ENCODE measurements at regions not wholly inside any gene's neighbourhood (a gene's known extent, or its start where the extent isn't known, plus 50 kb on each side); places are given as distances from the start of the nearest gene placed in this dataset.

DNA sequence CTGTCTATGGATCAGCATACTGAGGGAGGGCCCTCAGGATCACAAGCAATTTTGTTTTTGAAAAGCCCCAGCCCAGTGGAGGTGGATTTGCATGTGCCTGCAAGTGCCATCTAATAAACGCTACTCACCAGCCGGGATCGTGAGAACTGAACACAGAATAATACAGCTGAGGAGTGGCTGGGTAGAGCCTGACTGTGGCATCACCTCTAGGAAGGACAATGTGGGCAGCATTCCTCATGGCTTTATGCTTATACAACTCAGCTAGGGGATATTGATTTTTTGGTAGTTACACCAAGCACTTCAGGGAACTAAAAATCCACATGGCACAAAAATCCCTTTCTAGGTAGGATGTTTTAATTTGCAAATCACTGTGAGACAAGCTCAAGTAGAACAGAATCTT lies 72.7 kb upstream of the PALS2 start:
- DNase-seq (ENCODE audit: low read depth), result no peak
- TF ChIP-seq CTCF (conservative IDR thresholded peaks at IDR 0.05; ENCODE audit: low read depth, low read length), result no peak
- H3K4me3 ChIP-seq (ENCODE audit: low read length), result no peak overlapping the region

- TF ChIP-seq CTCF (conservative IDR thresholded peaks at IDR 0.05; ENCODE audit: low read depth, low read length), result no peak
- no peak overlapping the region for H3K4me3 ChIP-seq (ENCODE audit: low read length)
- no peak for DNase-seq (ENCODE audit: low read depth)
These were observed 72.2 kb upstream of the PALS2 start for GRCh38 chr7:24501009-24501408.

DNA sequence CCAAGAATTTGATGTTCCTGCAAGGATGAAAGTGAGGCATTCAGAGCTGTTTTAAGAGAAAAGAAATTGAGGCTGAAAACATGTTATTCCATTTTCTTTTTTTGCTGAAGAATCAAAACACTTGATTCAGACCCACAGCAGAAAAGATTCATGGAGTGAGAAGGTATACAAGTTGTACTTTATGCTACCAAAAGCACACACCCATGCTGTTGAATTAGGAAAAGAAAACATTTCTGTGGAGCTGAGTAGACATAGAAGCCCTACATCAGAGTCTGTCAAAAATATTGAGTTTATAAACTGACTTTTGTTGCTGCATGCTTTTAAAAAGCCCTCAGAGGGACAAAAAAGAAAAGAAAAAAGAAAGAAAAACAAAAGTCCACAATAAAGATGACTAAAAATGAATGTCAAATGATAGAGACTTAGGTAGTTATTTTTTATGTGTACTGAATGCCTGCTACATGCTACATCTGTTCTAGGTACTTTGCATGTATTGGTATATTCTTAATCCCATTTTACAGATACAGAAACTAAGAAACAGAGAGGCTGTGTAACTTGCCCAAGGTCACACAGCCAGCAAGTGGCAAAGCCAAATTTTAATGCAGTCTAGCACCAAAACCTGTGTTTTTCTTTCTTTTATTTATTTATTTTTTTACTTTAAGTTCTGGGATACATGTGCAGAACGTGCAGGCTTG lies 71.7 kb upstream of the PALS2 start:
- no peak overlapping the region for H3K4me3 ChIP-seq (ENCODE audit: low read length)
- no peak for TF ChIP-seq CTCF (conservative IDR thresholded peaks at IDR 0.05; ENCODE audit: low read depth, low read length)
- no peak for DNase-seq (ENCODE audit: low read depth)

DNA sequence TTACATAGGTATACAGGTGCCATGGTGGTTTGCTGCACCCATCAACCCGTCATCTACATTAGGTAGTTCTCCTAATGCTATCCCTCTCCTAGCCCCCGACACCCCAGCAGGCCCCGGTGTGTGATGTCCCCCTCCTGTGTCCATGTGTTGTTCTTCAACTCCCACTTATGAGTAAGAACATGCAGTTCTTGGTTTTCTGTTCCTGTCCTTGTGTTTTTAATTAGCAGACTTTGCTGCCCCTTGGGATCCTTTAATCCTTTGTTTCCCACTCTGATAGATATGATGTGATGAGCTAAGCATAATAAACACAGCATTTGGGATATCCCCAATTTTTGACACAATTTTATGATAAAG lies 71.1 kb upstream of the PALS2 start:
- H3K4me3 ChIP-seq (ENCODE audit: low read length), result no peak overlapping the region
- no peak for TF ChIP-seq CTCF (conservative IDR thresholded peaks at IDR 0.05; ENCODE audit: low read depth, low read length)
- no peak for DNase-seq (ENCODE audit: low read depth)

DNA sequence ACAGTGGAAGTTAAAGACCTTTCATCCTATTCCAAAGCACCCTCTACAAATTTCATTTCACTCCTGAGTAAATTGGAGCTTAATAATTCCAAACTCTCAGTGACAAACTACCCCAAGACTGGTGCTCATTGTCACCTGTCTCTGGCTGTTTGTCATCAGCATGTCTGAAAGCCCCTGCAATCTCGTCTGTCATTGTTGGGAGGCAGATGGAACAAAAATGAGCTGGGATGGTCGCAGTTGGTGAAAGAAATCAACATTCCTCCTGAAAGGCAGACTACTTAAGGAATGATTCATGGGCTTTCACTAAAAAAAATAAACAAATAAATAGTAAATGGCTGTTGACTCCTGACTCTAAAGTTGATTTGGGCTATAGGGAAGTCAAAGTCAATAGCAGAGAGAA lies 69.7 kb upstream of the PALS2 start:
- no peak for TF ChIP-seq CTCF (conservative IDR thresholded peaks at IDR 0.05; ENCODE audit: low read depth, low read length)
- DNase-seq (ENCODE audit: low read depth), result no peak
- H3K4me3 ChIP-seq (ENCODE audit: low read length), result no peak overlapping the region

GRCh38 chr7:24504040-24504439 lies 69.2 kb upstream of the PALS2 start:
- H3K4me3 ChIP-seq (ENCODE audit: low read length), result no peak overlapping the region
- no peak for DNase-seq (ENCODE audit: low read depth)
- TF ChIP-seq CTCF (conservative IDR thresholded peaks at IDR 0.05; ENCODE audit: low read depth, low read length), result no peak

GRCh38 chr7:24504836-24505235 lies 68.4 kb upstream of the PALS2 start:
- H3K4me3 ChIP-seq (ENCODE audit: low read length), result no peak overlapping the region
- DNase-seq (ENCODE audit: low read depth), result no peak
- TF ChIP-seq CTCF (conservative IDR thresholded peaks at IDR 0.05; ENCODE audit: low read depth, low read length), result no peak

All from retinal pigment epithelial cell (primary cell).